ENCODE measurements at regions not wholly inside any gene's neighbourhood (a gene's known extent, or its start where the extent isn't known, plus 50 kb on each side); places are given as distances from the start of the nearest gene placed in this dataset.
"Not testable (repeated sequence)": the region's sequence is repeated elsewhere in the genome, so short reads cannot be mapped to it uniquely, and the experiment has no call there.

DNA sequence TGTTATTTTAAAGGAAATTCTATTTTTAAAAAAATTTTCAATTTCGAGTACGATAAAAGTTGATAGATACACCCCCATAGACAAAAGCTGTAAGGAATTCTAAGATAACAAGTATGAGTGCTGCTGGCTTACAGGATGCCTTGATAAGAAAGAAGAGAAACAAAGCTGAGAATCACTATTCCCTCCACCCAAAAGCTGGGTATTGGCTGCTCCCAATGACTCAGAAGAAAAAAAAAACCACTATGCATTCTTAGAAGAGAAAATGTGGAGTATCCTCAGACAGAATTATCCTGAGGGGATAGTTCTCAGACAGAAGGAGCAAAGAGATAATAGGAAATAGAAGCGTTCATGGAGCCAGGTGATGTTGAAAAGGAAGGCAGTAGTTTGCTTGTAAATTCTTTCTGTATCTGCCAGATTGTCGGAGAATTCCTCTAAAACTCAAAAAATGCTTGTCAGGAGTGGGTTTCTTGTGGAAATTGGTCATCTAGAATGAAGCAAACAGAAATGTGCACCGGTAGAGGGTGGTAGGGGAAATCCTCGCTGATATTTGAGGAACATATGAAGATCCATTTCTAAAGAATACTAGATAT lies 217.5 kb upstream of the ADAMTS3 start:
- H3K27ac ChIP-seq, result no peak overlapping the region
- no peak for TF ChIP-seq ZFX (IDR thresholded peaks at IDR 0.05)
- TF ChIP-seq, protein P1, sequence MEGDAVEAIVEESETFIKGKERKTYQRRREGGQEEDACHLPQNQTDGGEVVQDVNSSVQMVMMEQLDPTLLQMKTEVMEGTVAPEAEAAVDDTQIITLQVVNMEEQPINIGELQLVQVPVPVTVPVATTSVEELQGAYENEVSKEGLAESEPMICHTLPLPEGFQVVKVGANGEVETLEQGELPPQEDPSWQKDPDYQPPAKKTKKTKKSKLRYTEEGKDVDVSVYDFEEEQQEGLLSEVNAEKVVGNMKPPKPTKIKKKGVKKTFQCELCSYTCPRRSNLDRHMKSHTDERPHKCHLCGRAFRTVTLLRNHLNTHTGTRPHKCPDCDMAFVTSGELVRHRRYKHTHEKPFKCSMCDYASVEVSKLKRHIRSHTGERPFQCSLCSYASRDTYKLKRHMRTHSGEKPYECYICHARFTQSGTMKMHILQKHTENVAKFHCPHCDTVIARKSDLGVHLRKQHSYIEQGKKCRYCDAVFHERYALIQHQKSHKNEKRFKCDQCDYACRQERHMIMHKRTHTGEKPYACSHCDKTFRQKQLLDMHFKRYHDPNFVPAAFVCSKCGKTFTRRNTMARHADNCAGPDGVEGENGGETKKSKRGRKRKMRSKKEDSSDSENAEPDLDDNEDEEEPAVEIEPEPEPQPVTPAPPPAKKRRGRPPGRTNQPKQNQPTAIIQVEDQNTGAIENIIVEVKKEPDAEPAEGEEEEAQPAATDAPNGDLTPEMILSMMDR (conservative IDR thresholded peaks at IDR 0.05), result no peak

DNA sequence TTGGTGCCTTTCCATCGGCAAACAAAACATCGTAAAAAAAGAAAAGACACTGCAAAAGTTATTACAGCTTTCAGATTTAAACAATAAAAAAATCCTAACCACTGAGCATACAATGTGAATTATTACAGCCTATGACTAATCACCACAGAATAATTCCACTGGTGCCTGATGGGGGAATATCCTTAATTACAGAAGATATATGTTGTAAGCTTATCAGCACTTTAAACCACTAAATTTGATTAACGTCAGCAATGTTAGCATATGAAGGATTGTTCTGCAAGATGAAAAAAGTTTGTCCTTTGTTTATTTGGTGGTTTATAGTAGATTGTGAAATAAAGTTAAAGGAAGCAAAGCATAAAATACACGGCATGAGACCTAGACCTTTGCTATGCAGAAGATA lies 210.2 kb upstream of the ADAMTS3 start:
- H3K27ac ChIP-seq, result no peak overlapping the region
- no peak for TF ChIP-seq ZFX (IDR thresholded peaks at IDR 0.05)
- TF ChIP-seq, protein P1 (conservative IDR thresholded peaks at IDR 0.05), result no peak

DNA sequence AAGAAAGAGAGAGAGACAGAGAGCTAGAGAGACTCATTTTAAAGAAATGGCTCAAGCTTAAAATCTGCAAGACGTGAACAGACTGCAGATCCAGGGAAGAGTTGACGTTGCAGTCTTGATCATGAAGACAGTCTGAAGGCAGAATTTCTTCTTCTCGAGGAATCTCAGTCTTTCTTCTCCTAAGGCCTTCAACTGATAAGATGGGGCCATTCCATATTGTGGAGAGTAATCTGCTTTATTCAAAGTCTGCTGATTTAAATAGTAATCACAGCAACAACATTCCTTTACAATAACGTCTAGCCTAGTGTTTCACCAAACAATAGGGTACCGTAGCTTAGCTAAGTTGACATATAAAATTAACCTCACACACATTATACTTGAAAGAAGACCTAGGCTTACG lies 208.4 kb upstream of the ADAMTS3 start:
- no peak for TF ChIP-seq ZFX (IDR thresholded peaks at IDR 0.05)
- TF ChIP-seq, protein P1 (conservative IDR thresholded peaks at IDR 0.05), result no peak
- H3K27ac ChIP-seq, result no peak overlapping the region

DNA sequence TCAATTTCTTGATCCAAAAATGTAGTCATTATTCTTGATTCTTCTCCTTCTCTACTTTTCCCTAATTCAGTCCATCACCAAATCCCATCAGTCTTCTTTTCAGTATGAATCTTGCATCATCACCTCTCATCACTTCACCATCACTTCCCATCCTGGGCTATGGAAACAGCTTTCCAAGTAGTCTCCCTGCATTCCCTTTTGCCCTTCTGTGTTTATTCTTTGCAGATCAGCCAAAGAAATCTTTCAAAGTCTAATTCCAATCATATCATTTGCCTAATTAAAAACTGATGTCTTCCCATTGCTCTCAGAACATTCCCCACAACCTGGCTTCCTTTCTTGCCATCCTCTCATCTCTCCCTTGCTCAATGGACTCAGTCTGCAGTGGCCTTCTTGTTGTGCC lies 201.7 kb upstream of the ADAMTS3 start:
- no peak overlapping the region for H3K27ac ChIP-seq
- no peak for TF ChIP-seq ZFX (IDR thresholded peaks at IDR 0.05)
- TF ChIP-seq, protein P1 (conservative IDR thresholded peaks at IDR 0.05), result no peak

DNA sequence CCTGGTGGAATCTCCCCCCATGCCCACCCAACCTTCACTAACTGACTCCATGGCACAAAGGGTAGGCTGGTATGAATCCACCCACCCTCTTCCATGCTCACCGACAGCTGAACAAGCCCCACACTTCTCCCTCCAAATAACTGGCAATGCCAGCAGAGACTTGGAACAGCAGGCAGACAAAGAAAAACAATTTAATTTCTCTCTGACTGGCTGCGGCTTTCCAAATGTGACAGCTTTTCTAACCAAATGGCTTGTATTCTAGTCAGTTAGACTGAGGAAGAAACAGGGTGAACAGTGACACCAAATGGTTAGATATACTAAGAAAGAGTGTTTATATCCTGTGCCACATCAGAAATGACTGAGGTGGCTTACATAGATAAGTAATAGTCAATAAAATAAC lies 199.3 kb upstream of the ADAMTS3 start:
- no peak overlapping the region for H3K27ac ChIP-seq
- TF ChIP-seq ZFX (IDR thresholded peaks at IDR 0.05), result no peak
- TF ChIP-seq, protein P1 (conservative IDR thresholded peaks at IDR 0.05), result 0 out of 2 replicates have a peak, but pooled peaks have one; percentile 7

DNA sequence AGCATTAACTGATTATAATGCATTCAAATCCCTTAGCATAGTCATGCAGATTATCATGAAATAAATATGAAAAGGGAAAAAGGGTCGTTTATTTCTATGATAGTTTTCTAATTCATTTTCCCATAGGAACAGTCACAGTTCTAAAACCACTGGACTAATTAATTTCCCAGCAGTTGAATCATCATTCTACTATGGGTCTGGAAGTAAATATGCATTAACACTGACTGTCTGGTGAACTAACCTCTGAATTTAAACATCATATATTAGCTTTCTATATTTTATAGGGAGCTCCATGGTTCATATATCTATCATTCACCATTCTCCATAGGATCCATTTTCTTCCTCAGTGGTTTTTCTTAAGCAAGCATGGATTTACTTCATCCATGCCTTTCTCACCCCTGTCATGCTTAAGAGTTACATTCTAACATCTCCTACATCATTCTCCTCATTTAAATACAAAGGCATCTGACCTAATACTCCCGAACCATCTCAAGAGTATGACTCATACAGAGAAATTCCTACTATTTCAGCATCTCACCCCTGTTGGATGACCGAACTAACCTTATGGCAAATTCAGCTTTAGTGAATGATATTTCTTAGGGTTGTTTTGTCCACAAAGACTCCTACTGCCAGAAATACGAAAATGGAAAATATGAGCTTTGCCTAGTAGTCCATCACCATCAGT lies 198.7 kb upstream of the ADAMTS3 start:
- no peak for TF ChIP-seq ZFX (IDR thresholded peaks at IDR 0.05)
- TF ChIP-seq, protein P1 (conservative IDR thresholded peaks at IDR 0.05), result no peak
- H3K27ac ChIP-seq, result no peak overlapping the region

DNA sequence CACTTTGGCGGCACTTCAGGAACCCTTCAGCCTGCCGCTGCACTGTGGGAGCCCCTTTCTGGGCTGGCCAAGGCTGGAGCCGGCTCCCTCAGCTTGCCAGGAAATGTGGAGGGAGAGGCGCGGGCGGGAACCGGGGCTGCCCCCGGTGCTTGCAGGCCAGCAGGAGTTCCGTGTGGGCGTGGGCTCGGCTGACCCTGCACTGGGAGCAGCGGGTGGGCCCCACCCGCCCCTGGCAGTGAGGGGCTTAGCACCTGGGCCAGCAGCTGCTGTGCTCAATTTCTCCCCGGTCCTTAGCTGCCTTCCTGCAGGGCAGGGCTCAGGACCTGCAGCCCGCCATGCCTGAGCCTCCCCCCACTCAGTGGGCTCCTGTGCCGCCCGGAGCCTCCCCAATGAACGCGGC lies 196.8 kb upstream of the ADAMTS3 start:
- not testable (repeated sequence) for H3K27ac ChIP-seq
